ENCODE measurements at regions not wholly inside any gene's neighbourhood (a gene's known extent, or its start where the extent isn't known, plus 50 kb on each side); places are given as distances from the start of the nearest gene placed in this dataset.

DNA sequence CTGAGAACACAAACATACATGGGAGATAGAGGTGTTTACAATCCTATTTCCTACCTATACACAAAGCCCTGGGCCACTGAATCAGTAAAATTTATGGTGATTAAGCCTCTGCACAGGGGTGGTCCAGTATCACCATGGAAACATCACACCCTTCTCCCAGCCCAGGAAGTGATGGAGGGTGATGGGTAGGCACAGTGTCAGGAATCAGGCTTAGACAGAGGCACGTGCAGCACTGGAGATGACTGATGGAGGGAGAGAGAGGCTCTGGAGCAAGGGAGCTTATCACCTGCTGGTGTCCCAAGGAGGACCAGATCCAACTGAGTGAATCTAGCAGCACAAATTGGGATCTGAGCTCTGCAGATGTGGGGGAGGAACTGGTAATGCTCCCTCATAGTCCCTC lies 117.2 kb downstream of the RPIA start:
- CTCF ChIA-PET, result no interaction called here
- POLR2A ChIA-PET (ENCODE audit: low non-redundant PET), result no interaction called here

DNA sequence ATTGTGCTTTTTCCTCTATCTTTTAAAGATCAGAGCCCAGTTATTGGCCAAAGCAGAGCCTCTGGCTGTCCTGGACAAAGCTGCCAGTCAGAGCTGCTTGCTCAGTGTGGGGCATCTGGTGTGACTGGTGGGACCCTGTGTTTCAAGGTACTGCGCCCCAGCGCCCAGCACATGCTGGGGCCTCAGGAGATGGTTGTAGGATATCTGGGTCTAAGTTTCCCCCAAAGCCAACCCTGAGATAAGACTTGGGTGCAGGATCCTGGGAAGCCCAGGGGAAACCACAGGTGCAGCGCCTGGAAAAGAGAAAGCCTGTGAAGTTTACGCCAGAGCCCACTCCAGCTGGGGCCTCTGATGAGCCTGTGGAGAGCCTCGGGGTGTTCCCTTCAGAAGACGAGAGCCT lies 117.7 kb downstream of the RPIA start:
- no peak overlapping the region for H3K4me3 ChIP-seq (ENCODE audit: low read depth, low read length, poor library complexity, severe bottlenecking)
- TF ChIP-seq EZH2 (IDR thresholded peaks at IDR 0.05; ENCODE audit: borderline replicate concordance, low read depth, low read length, poor library complexity, severe bottlenecking), result no peak
- TF ChIP-seq, protein P1, sequence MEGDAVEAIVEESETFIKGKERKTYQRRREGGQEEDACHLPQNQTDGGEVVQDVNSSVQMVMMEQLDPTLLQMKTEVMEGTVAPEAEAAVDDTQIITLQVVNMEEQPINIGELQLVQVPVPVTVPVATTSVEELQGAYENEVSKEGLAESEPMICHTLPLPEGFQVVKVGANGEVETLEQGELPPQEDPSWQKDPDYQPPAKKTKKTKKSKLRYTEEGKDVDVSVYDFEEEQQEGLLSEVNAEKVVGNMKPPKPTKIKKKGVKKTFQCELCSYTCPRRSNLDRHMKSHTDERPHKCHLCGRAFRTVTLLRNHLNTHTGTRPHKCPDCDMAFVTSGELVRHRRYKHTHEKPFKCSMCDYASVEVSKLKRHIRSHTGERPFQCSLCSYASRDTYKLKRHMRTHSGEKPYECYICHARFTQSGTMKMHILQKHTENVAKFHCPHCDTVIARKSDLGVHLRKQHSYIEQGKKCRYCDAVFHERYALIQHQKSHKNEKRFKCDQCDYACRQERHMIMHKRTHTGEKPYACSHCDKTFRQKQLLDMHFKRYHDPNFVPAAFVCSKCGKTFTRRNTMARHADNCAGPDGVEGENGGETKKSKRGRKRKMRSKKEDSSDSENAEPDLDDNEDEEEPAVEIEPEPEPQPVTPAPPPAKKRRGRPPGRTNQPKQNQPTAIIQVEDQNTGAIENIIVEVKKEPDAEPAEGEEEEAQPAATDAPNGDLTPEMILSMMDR (conservative IDR thresholded peaks at IDR 0.05; ENCODE audit: low read depth, low read length), result no peak
- CTCF ChIA-PET, result no interaction called here

More for the DNA sequence above, 117.2 kb downstream of the RPIA start:
- no peaks in the 10 kb centered on the region for H3K36me3 ChIP-seq (ENCODE audit: insufficient read depth, low read length, poor library complexity, severe bottlenecking)
- no peaks in the 10 kb centered on the region for H3K4me1 ChIP-seq (ENCODE audit: insufficient read depth, low read length, poor library complexity, severe bottlenecking)
- H3K27me3 ChIP-seq (replicated peaks; ENCODE audit: insufficient read depth, low read depth, low read length, poor library complexity), result no peaks in the 10 kb centered on the region
- no peak overlapping the region for H3K27ac ChIP-seq (ENCODE audit: low read depth, low read length, poor library complexity, severe bottlenecking)
- DNase-seq (ENCODE audit: low spot score), result no peak
- TF ChIP-seq, protein P1 (conservative IDR thresholded peaks at IDR 0.05; ENCODE audit: low read depth, low read length), result no peak
- TF ChIP-seq EZH2 (IDR thresholded peaks at IDR 0.05; ENCODE audit: borderline replicate concordance, low read depth, low read length, poor library complexity, severe bottlenecking), result no peak
- intact Hi-C loops (cut with micrococcal nuclease; ENCODE audit: unreplicated experiment), result no loop called here
- H3K4me3 ChIP-seq (ENCODE audit: low read depth, low read length, poor library complexity, severe bottlenecking), result no peak overlapping the region
- no peaks in the 10 kb centered on the region for H3K9me3 ChIP-seq (ENCODE audit: low read depth, low read length, poor library complexity, severe bottlenecking)
- BruUV-seq (replicated peaks), result no TSS peak

DNA sequence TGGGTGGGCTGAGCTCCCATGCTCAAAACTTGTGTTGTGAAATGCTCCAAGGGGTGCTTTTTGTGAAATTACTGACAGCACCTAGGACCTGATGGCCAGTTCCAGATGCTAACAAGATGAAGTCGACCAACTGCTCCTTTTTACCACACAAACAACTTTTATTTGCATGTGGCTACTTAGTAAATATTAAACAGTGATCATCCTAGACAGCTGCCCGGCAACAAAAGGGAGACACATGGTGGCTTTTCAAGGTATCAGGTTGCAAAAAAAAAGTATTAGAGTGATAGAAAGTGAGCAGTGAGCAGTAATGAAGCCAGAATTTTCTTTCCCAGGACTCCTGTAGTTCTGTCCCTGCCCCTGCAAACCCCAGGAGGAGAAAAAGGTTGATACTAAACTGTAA lies 118.5 kb downstream of the RPIA start:
- Histone ChIP-seq H3K27ac (ENCODE audit: low read depth, low read length, poor library complexity, severe bottlenecking) (no peak overlapping the region), H3K4me3 (ENCODE audit: low read depth, low read length, poor library complexity, severe bottlenecking) (no peak overlapping the region), H3K9me3 (ENCODE audit: low read depth, low read length, poor library complexity, severe bottlenecking) (no peaks in the 10 kb centered on the region), H3K27me3 (replicated peaks; ENCODE audit: insufficient read depth, low read depth, low read length, poor library complexity) (no peaks in the 10 kb centered on the region), H3K36me3 (ENCODE audit: insufficient read depth, low read length, poor library complexity, severe bottlenecking) (no peaks in the 10 kb centered on the region), H3K4me1 (ENCODE audit: insufficient read depth, low read length, poor library complexity, severe bottlenecking) (no peaks in the 10 kb centered on the region)
- ChIA-PET POLR2A (ENCODE audit: low non-redundant PET) (no interaction called here), CTCF (no interaction called here)
- intact Hi-C loops (cut with micrococcal nuclease; ENCODE audit: unreplicated experiment), result no loop called here
- no peak for DNase-seq (ENCODE audit: low spot score)
- BruUV-seq (replicated peaks), result no TSS peak
- no peak for TF ChIP-seq EZH2 (IDR thresholded peaks at IDR 0.05; ENCODE audit: borderline replicate concordance, low read depth, low read length, poor library complexity, severe bottlenecking)
- TF ChIP-seq, protein P1 (conservative IDR thresholded peaks at IDR 0.05; ENCODE audit: low read depth, low read length), result no peak

More for the DNA sequence above, 117.7 kb downstream of the RPIA start:
- Histone ChIP-seq H3K36me3 (ENCODE audit: insufficient read depth, low read length, poor library complexity, severe bottlenecking) (no peaks in the 10 kb centered on the region), H3K9me3 (ENCODE audit: low read depth, low read length, poor library complexity, severe bottlenecking) (no peaks in the 10 kb centered on the region), H3K27me3 (replicated peaks; ENCODE audit: insufficient read depth, low read depth, low read length, poor library complexity) (no peaks in the 10 kb centered on the region), H3K4me1 (ENCODE audit: insufficient read depth, low read length, poor library complexity, severe bottlenecking) (no peaks in the 10 kb centered on the region), H3K27ac (ENCODE audit: low read depth, low read length, poor library complexity, severe bottlenecking) (no peak overlapping the region)
- POLR2A ChIA-PET (ENCODE audit: low non-redundant PET), result no interaction called here
- intact Hi-C loops (cut with micrococcal nuclease; ENCODE audit: unreplicated experiment), result no loop called here
- no peak for DNase-seq (ENCODE audit: low spot score)
- BruUV-seq (replicated peaks), result no TSS peak

Data from A673 (cell line).